Smooth muscle cell (in vitro differentiated cells): ENCODE measurements at regions not wholly inside any gene's neighbourhood (a gene's known extent, or its start where the extent isn't known, plus 50 kb on each side); places are given as distances from the start of the nearest gene placed in this dataset.
"Not testable (repeated sequence)": the region's sequence is repeated elsewhere in the genome, so short reads cannot be mapped to it uniquely, and the experiment has no call there.

Source experiments
- DNase-seq: peaks from one replicate; lab custom pipeline; 2025; ENCODE audit not compliant: unreplicated experiment; lab: John Stamatoyannopoulos, UW
- H2AFZ ChIP-seq: fragments of 200-600 bp; sonication (generic); 2 replicates; pipeline ENCODE4 v1.6.0; 2016; ENCODE audit warnings: antibody characterized with exemption, low read depth, mild to moderate bottlenecking
- H3F3A ChIP-seq: fragments of 200-600 bp; sonication (generic); 2 replicates; pipeline ENCODE4 v1.6.0; 2017; ENCODE audit warnings: antibody characterized with exemption, low read depth
- H3K27ac ChIP-seq: fragments of 200-600 bp; sonication (generic); 2 replicates; pipeline ENCODE4 v1.5.1; 2016; ENCODE audit warnings: low read depth, mild to moderate bottlenecking
- H3K27me3 ChIP-seq: fragments of 200-600 bp; sonication (generic); 2 replicates; pipeline ENCODE4 v1.6.1; 2016; ENCODE audit warnings: low read depth, mild to moderate bottlenecking
- H3K36me3 ChIP-seq: fragments of 200-600 bp; sonication (generic); 2 replicates; pipeline ENCODE4 v1.5.1; 2016; ENCODE audit warnings: low read depth
- H3K4me1 ChIP-seq: fragments of 200-600 bp; sonication (generic); 2 replicates; pipeline ENCODE4 v1.5.1; 2016; ENCODE audit warnings: low read depth
- H3K4me2 ChIP-seq: fragments of 200-600 bp; sonication (generic); 2 replicates; pipeline ENCODE4 v1.6.0; 2016; ENCODE audit warnings: mild to moderate bottlenecking
- H3K4me3 ChIP-seq: fragments of 200-600 bp; sonication (generic); 2 replicates; pipeline ENCODE4 v1.5.1; 2016; ENCODE audit warnings: mild to moderate bottlenecking
- H3K79me2 ChIP-seq: fragments of 200-600 bp; sonication (generic); 2 replicates; pipeline ENCODE4 v1.6.0; 2016; ENCODE audit warnings: low read depth, mild to moderate bottlenecking
- H3K9ac ChIP-seq: fragments of 200-600 bp; sonication (generic); 2 replicates; pipeline ENCODE4 v1.6.0; 2016; ENCODE audit warnings: low read depth
- H3K9me3 ChIP-seq: fragments of 200-600 bp; sonication (generic); replicated peaks from 2 replicates; pipeline ENCODE4 v1.5.1; 2016; ENCODE audit warnings: low read depth
- H4K20me1 ChIP-seq: fragments of 200-600 bp; sonication (generic); 2 replicates; pipeline ENCODE4 v1.6.0; 2016; ENCODE audit warnings: low read depth
- WGBS: methylation state at CpG from one replicate; pipeline ENCODE4 v1.1.7; 2016; ENCODE audit warnings: low lambda C conversion rate; 5-methylcytosine and 5-hydroxymethylcytosine counted together
- TF ChIP-seq, protein P1 (sequence below): fragments of 200-600 bp; sonication (generic); IDR thresholded peaks from 2 replicates; pipeline ENCODE4 v1.5.1; 2017; ENCODE audit warnings: borderline replicate concordance, mild to moderate bottlenecking, antibody characterized with exemption; ENCODE audit not compliant: insufficient read depth, poor library complexity, severe bottlenecking

DNA sequence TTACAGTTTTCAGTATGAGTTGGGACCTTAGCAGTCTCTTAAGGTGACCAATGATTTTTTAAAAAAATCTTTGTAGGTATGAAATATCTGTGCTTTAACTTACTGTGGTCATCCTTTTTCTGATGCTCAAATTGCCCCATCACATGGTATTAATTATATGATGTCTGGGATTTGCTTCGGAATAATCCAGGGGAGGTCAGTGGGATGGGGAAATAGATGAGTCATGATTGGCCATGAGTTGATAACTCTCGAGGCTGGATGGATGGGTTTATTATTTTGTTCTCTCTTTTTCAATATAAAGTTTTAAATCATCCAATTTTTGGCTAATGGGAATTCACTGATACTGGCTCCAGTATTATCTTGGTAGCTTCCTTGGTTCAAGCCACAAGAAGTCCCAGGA, 370.3 kb upstream of the TPM1 start:
- DNase-seq = no peak
- H3F3A ChIP-seq = no peaks in the 10 kb centered on the region
- no peaks in the 10 kb centered on the region for H3K9me3 ChIP-seq
- no peaks in the 10 kb centered on the region for H4K20me1 ChIP-seq
- no peaks in the 10 kb centered on the region for H3K36me3 ChIP-seq
- no peak overlapping the region for H3K9ac ChIP-seq
- no peaks in the 10 kb centered on the region for H3K27me3 ChIP-seq
- H3K4me1 ChIP-seq = no peaks in the 10 kb centered on the region
- WGBS = 35% methylated on average over 2 of the region's 2 CpGs
- H3K4me2 ChIP-seq = no peak overlapping the region
- no peaks in the 10 kb centered on the region for H3K79me2 ChIP-seq
- H2AFZ ChIP-seq = no peak overlapping the region
- H3K27ac ChIP-seq = no peak overlapping the region
- H3K4me3 ChIP-seq = no peak overlapping the region
- TF ChIP-seq, protein P1, sequence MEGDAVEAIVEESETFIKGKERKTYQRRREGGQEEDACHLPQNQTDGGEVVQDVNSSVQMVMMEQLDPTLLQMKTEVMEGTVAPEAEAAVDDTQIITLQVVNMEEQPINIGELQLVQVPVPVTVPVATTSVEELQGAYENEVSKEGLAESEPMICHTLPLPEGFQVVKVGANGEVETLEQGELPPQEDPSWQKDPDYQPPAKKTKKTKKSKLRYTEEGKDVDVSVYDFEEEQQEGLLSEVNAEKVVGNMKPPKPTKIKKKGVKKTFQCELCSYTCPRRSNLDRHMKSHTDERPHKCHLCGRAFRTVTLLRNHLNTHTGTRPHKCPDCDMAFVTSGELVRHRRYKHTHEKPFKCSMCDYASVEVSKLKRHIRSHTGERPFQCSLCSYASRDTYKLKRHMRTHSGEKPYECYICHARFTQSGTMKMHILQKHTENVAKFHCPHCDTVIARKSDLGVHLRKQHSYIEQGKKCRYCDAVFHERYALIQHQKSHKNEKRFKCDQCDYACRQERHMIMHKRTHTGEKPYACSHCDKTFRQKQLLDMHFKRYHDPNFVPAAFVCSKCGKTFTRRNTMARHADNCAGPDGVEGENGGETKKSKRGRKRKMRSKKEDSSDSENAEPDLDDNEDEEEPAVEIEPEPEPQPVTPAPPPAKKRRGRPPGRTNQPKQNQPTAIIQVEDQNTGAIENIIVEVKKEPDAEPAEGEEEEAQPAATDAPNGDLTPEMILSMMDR = no peak

DNA sequence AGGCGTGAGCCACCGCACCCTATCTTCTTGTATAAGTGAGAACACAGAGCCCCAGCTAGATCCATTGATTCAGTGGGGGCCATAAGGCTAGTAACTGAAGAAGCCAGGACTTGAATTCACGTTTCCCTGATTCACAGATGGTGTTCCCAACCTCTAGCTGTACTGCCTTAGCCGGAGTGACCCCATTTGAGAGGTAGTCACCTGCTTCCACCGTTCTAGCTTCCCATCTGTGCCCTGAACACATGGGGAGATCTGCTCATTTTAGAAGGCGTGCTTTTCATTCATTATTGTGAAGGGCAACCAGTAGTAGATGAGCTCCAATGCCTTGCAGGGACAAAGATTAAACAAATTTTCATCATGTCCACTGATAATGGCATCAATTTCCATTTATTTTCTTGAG, 365.7 kb upstream of the TPM1 start:
- Histone ChIP-seq H3K9me3 (no peaks in the 10 kb centered on the region), H3K4me3 (no peak overlapping the region), H3K27me3 (no peaks in the 10 kb centered on the region), H4K20me1 (no peaks in the 10 kb centered on the region), H3K9ac (no peak overlapping the region), H3K36me3 (no peaks in the 10 kb centered on the region), H3K27ac (no peak overlapping the region), H3F3A (no peaks in the 10 kb centered on the region), H3K4me1 (no peaks in the 10 kb centered on the region), H2AFZ (no peak overlapping the region), H3K79me2 (no peaks in the 10 kb centered on the region), H3K4me2 (no peak overlapping the region)
- TF ChIP-seq, protein P1 = no peak
- DNase-seq = no peak
- 97% methylated on average over 6 of the region's 6 CpGs for WGBS

DNA sequence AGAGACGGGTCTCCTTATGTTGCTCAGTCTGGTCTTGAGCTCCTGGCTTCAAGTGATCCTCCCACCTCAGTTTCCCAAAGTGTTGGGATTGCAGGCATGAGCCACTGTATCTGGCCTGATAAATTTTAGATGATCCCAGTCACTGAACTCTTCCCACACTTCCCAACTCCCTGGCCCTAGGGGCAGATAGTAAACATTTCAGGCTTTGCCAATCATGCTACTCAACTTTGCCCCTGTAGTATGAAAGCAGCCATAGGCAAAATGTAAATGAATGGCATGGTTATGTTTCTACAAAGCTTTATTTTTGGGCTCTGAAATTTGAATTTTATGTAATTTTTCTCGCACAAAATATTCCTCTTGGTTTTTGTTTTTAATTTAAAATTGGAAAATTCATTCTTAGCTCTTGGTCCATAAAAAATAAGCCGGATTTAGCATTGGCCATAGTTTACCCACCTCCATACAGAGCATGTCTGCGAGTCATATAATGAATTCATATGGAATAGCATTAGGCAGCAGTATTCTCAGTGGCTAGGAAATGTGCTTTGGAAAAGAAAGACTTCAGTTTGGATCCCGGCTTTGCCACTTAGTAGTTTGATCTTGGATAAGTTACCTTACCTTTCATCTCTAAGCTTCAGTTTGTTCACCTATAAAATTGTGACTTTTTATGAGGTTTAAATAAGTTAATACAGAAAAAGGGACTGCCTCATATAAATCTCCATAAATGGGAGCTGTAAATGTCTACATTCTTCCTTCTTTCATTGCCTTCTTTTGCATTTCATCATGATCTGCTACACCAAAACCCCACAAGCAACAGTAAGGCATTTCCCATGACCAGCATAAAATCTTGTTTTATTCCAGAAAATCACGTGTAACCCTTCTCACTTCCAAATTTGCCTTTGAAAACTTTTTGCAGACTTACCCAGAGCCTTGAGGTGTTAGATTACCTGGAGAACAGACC, 360.3 kb upstream of the TPM1 start:
- 92% methylated on average over 6 of the region's 6 CpGs for WGBS
- H2AFZ ChIP-seq = no peak overlapping the region
- H3K9me3 ChIP-seq = no peaks in the 10 kb centered on the region
- H3K9ac ChIP-seq = no peak overlapping the region
- H3K4me1 ChIP-seq = no peaks in the 10 kb centered on the region
- H3K4me3 ChIP-seq = no peak overlapping the region
- no peak overlapping the region for H3K4me2 ChIP-seq
- H3F3A ChIP-seq = no peaks in the 10 kb centered on the region
- no peaks in the 10 kb centered on the region for H4K20me1 ChIP-seq
- H3K27ac ChIP-seq = no peak overlapping the region
- no peak for DNase-seq
- H3K36me3 ChIP-seq = no peaks in the 10 kb centered on the region
- TF ChIP-seq, protein P1 = no peak
- no peaks in the 10 kb centered on the region for H3K79me2 ChIP-seq
- no peaks in the 10 kb centered on the region for H3K27me3 ChIP-seq

DNA sequence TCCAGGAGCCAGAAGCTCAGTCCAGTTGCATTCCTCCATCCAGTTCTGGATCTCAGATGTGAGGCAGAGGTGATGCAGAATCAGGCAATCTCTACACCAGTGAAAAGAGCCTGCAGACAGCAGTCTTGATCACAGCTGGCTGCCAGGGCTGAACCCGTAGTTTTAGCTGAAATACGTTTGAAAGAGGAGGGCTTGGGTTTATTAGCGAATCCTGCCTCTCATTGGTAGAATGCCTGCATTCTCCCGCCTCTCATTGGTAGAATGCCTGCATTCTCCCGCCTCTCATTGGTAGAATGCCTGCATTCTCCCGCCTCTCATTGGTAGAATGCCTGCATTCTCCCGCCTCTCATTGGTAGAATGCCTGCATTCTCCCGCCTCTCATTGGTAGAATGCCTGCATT, 359.4 kb upstream of the TPM1 start:
- H2AFZ ChIP-seq, H3K27ac ChIP-seq, DNase-seq, H3F3A ChIP-seq, H3K79me2 ChIP-seq, H3K27me3 ChIP-seq, H3K36me3 ChIP-seq, H3K4me2 ChIP-seq, H4K20me1 ChIP-seq, H3K4me3 ChIP-seq, H3K9me3 ChIP-seq, H3K9ac ChIP-seq, H3K4me1 ChIP-seq: not testable (repeated sequence)
- WGBS = 97% methylated on average over 8 of the region's 8 CpGs
